ENCODE measurements at regions not wholly inside any gene's neighbourhood (a gene's known extent, or its start where the extent isn't known, plus 50 kb on each side); places are given as distances from the start of the nearest gene placed in this dataset.

DNA sequence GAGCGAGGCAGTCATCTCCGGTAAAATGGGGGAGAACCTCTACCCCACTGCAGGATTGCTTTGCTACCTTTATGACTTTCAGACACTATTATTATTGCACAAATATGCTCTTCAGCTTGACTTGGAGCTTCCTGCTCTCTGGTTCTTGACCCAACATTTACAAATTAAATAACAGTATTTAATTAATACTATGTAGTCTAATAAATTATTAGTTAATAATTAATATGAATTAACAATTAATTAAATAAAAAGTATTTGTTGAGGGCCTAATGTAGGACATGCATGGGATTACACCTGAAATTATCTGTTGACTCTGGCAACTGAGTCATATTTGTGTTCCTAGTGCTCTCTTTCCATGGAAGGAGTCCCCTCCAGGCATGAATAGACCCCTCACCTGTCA, 359.9 kb downstream of the SIPA1L2 start:
- Histone ChIP-seq H4K20me1 (ENCODE audit: insufficient read depth) (no peaks in the 10 kb centered on the region), H2AFZ (ENCODE audit: low read depth, low read length) (no peak overlapping the region), H3F3A (ENCODE audit: insufficient read depth, low read length, poor library complexity, severe bottlenecking) (no peaks in the 10 kb centered on the region), H3K4me3 (ENCODE audit: low read length) (no peak overlapping the region), H3K27ac (ENCODE audit: low read length) (no peak overlapping the region), H3K9ac (ENCODE audit: low read length) (no peak overlapping the region), H3K79me2 (replicated peaks; ENCODE audit: insufficient read depth, low read length) (no peaks in the 10 kb centered on the region), H3K4me2 (ENCODE audit: low read length) (no peak overlapping the region), H3K9me3 (ENCODE audit: low read length) (no peaks in the 10 kb centered on the region), H3K27me3 (ENCODE audit: insufficient read depth, low read depth, low read length) (no peaks in the 10 kb centered on the region), H3K9me2 (ENCODE audit: insufficient read depth, low read length) (no peaks in the 10 kb centered on the region), H3K36me3 (ENCODE audit: insufficient read depth, low read length) (no peaks in the 10 kb centered on the region)
- TF ChIP-seq TAF1 (IDR thresholded peaks at IDR 0.05; ENCODE audit: low read depth) = no peak
- TF ChIP-seq, protein P1, sequence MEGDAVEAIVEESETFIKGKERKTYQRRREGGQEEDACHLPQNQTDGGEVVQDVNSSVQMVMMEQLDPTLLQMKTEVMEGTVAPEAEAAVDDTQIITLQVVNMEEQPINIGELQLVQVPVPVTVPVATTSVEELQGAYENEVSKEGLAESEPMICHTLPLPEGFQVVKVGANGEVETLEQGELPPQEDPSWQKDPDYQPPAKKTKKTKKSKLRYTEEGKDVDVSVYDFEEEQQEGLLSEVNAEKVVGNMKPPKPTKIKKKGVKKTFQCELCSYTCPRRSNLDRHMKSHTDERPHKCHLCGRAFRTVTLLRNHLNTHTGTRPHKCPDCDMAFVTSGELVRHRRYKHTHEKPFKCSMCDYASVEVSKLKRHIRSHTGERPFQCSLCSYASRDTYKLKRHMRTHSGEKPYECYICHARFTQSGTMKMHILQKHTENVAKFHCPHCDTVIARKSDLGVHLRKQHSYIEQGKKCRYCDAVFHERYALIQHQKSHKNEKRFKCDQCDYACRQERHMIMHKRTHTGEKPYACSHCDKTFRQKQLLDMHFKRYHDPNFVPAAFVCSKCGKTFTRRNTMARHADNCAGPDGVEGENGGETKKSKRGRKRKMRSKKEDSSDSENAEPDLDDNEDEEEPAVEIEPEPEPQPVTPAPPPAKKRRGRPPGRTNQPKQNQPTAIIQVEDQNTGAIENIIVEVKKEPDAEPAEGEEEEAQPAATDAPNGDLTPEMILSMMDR (IDR thresholded peaks at IDR 0.05; ENCODE audit: poor library complexity, severe bottlenecking) = no peak
- no peak for TF ChIP-seq POLR2AphosphoS5 (IDR thresholded peaks at IDR 0.05)
- TF ChIP-seq EP300 (conservative IDR thresholded peaks at IDR 0.05; ENCODE audit: poor library complexity, severe bottlenecking) = no peak
- TF ChIP-seq MXI1 (conservative IDR thresholded peaks at IDR 0.05; ENCODE audit: poor library complexity, severe bottlenecking) = no peak
- TF ChIP-seq SMC3 (conservative IDR thresholded peaks at IDR 0.05; ENCODE audit: poor library complexity) = no peak
- TF ChIP-seq, protein P2, sequence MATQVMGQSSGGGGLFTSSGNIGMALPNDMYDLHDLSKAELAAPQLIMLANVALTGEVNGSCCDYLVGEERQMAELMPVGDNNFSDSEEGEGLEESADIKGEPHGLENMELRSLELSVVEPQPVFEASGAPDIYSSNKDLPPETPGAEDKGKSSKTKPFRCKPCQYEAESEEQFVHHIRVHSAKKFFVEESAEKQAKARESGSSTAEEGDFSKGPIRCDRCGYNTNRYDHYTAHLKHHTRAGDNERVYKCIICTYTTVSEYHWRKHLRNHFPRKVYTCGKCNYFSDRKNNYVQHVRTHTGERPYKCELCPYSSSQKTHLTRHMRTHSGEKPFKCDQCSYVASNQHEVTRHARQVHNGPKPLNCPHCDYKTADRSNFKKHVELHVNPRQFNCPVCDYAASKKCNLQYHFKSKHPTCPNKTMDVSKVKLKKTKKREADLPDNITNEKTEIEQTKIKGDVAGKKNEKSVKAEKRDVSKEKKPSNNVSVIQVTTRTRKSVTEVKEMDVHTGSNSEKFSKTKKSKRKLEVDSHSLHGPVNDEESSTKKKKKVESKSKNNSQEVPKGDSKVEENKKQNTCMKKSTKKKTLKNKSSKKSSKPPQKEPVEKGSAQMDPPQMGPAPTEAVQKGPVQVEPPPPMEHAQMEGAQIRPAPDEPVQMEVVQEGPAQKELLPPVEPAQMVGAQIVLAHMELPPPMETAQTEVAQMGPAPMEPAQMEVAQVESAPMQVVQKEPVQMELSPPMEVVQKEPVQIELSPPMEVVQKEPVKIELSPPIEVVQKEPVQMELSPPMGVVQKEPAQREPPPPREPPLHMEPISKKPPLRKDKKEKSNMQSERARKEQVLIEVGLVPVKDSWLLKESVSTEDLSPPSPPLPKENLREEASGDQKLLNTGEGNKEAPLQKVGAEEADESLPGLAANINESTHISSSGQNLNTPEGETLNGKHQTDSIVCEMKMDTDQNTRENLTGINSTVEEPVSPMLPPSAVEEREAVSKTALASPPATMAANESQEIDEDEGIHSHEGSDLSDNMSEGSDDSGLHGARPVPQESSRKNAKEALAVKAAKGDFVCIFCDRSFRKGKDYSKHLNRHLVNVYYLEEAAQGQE (IDR thresholded peaks at IDR 0.05; ENCODE audit: borderline replicate concordance) = no peak
- no peak for TF ChIP-seq EZH2 (IDR thresholded peaks at IDR 0.05; ENCODE audit: borderline replicate concordance, insufficient read depth, low read length, poor library complexity, severe bottlenecking)
- no peak for TF ChIP-seq RAD21 (conservative IDR thresholded peaks at IDR 0.05)

DNA sequence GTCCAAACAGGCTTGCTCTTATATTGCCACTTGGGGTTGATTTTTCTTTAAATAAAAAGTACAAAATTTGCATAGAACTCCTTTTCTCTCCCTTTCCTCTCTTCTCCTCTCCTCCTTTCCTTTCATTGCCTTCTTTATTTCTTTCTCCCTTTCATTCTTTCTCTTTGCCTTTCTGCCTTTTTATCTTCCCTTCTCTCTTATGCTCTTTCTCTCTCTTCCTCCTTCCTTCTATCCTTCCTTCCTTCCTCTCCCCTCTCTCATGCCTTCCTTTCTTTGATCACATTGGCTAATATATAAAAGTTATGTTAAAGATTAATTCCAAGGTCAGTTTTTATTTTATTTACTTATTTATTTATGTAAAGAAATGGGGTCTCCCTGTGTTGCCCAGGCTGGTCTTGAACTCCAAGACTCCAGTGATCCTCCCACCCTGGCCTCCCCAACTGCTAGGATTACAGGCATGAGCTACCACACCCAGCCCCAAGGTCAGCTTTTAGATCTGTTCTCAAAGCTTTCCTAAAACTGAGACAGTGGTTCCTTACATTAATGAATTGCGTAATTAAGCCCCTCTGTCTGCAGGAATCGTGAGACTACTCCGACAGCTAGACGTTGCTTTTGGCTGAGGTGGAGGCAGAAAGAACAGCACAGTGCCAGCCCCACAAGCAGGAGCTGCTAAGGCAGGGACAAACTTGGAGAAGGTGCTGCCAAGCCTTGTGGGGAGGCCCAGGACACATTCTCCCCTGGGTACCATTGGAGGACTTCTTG, 361.9 kb downstream of the SIPA1L2 start:
- H3K27me3 ChIP-seq (ENCODE audit: insufficient read depth, low read depth, low read length) = no peaks in the 10 kb centered on the region
- no peaks in the 10 kb centered on the region for H3K79me2 ChIP-seq (replicated peaks; ENCODE audit: insufficient read depth, low read length)
- H3K9me2 ChIP-seq (ENCODE audit: insufficient read depth, low read length) = no peaks in the 10 kb centered on the region
- no peaks in the 10 kb centered on the region for H3K9me3 ChIP-seq (ENCODE audit: low read length)
- TF ChIP-seq EP300 (conservative IDR thresholded peaks at IDR 0.05; ENCODE audit: poor library complexity, severe bottlenecking) = no peak
- TF ChIP-seq SMC3 (conservative IDR thresholded peaks at IDR 0.05; ENCODE audit: poor library complexity) = no peak
- TF ChIP-seq MXI1 (conservative IDR thresholded peaks at IDR 0.05; ENCODE audit: poor library complexity, severe bottlenecking) = no peak
- TF ChIP-seq, protein P1 (IDR thresholded peaks at IDR 0.05; ENCODE audit: poor library complexity, severe bottlenecking) = no peak
- TF ChIP-seq, protein P2 (IDR thresholded peaks at IDR 0.05; ENCODE audit: borderline replicate concordance) = no peak
- no peak for TF ChIP-seq POLR2AphosphoS5 (IDR thresholded peaks at IDR 0.05)
- TF ChIP-seq RAD21 (conservative IDR thresholded peaks at IDR 0.05) = no peak
- no peak for TF ChIP-seq EZH2 (IDR thresholded peaks at IDR 0.05; ENCODE audit: borderline replicate concordance, insufficient read depth, low read length, poor library complexity, severe bottlenecking)
- TF ChIP-seq TAF1 (IDR thresholded peaks at IDR 0.05; ENCODE audit: low read depth) = no peak
- H3K4me2 ChIP-seq (ENCODE audit: low read length) = no peak overlapping the region
- H3K4me3 ChIP-seq (ENCODE audit: low read length) = no peak overlapping the region
- no peak overlapping the region for H3K27ac ChIP-seq (ENCODE audit: low read length)
- H2AFZ ChIP-seq (ENCODE audit: low read depth, low read length) = no peak overlapping the region
- no peaks in the 10 kb centered on the region for H3F3A ChIP-seq (ENCODE audit: insufficient read depth, low read length, poor library complexity, severe bottlenecking)
- no peaks in the 10 kb centered on the region for H3K36me3 ChIP-seq (ENCODE audit: insufficient read depth, low read length)
- no peaks in the 10 kb centered on the region for H4K20me1 ChIP-seq (ENCODE audit: insufficient read depth)
- no peak overlapping the region for H3K9ac ChIP-seq (ENCODE audit: low read length)
